ENCODE measurements at regions not wholly inside any gene's neighbourhood (a gene's known extent, or its start where the extent isn't known, plus 50 kb on each side); places are given as distances from the start of the nearest gene placed in this dataset.

GRCh38 chr4:170729897-170730296 is 640.1 kb upstream of the AADAT start:
- no peak for TF ChIP-seq REST (IDR thresholded peaks at IDR 0.05; ENCODE audit: borderline replicate concordance)
- no peak for TF ChIP-seq CTCF (IDR thresholded peaks at IDR 0.05; ENCODE audit: poor library complexity, severe bottlenecking)
- TF ChIP-seq TAF1 (IDR thresholded peaks at IDR 0.05; ENCODE audit: low read depth), result no peak
- no peak for TF ChIP-seq POLR2AphosphoS5 (IDR thresholded peaks at IDR 0.05)
- no peak for TF ChIP-seq EP300 (conservative IDR thresholded peaks at IDR 0.05; ENCODE audit: poor library complexity, severe bottlenecking)
- TF ChIP-seq EZH2 (IDR thresholded peaks at IDR 0.05; ENCODE audit: borderline replicate concordance, insufficient read depth, low read length, poor library complexity, severe bottlenecking), result no peak
- TF ChIP-seq SMC3 (conservative IDR thresholded peaks at IDR 0.05; ENCODE audit: poor library complexity), result no peak
- no peak for TF ChIP-seq RAD21 (conservative IDR thresholded peaks at IDR 0.05)
